Esophagus squamous epithelium (tissue), 4 donors: ENCODE measurements at regions not wholly inside any gene's neighbourhood (a gene's known extent, or its start where the extent isn't known, plus 50 kb on each side); places are given as distances from the start of the nearest gene placed in this dataset.

Source experiments
- CTCF ChIP-seq, 6 experiments: fragments of 450-650 bp in 4 of 6; fragments of 200-600 bp in 2 of 6; sonication (generic) in 2 of 6; IDR thresholded peaks; one replicate each; pipeline ENCODE4 v1.5.1; 2016 to 2019; ENCODE audit warnings: antibody characterized with exemption in 6 of 6, mild to moderate bottlenecking in 4 of 6, moderate library complexity in 4 of 6
- POLR2A ChIP-seq, 4 donors: fragments of 450-650 bp; IDR thresholded peaks; one replicate each; pipeline ENCODE4 v1.6.1; 2017; ENCODE audit warnings: antibody characterized with exemption in 4 of 4, mild to moderate bottlenecking in 4 of 4, moderate library complexity in 3 of 4

DNA sequence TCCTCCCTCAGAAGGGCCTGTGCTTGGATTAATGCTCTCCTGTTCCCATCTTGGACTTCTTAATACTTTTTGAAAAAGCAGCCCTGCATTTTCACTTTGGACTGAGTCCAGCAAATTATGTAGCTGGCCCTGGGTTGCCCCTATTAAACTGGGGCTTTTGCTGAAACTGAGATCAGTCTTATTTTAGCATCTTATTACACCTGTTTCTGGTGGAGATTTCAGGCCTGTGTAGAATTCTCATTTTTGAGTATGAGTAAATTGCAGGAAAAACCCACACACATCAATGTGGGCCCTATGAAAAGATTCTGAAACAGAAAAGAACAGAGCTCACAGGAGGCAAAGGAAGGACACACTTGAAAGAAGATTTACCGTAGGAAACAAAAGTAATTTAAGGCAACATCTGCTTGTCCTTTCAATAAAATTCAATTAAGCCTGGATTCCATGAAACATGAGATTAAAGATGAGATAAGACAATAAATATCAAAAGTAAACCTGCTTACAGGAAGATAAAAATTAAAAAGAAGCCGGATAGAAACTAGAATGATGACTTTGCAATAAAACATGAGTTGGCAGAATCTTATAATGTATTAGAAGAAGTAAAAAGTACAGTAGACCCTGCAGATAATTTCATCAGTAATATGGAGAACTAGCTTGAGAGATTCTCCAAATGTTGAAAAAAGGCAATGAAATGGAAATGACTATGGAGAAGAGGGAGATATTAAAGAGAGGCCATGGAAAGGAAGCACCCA lies 90.7 kb upstream of the GCFC2 start:
- no peak for TF ChIP-seq CTCF (IDR thresholded peaks at IDR 0.05)
- TF ChIP-seq POLR2A (IDR thresholded peaks at IDR 0.05), result no peak
